ENCODE measurements at regions not wholly inside any gene's neighbourhood (a gene's known extent, or its start where the extent isn't known, plus 50 kb on each side); places are given as distances from the start of the nearest gene placed in this dataset.

DNA sequence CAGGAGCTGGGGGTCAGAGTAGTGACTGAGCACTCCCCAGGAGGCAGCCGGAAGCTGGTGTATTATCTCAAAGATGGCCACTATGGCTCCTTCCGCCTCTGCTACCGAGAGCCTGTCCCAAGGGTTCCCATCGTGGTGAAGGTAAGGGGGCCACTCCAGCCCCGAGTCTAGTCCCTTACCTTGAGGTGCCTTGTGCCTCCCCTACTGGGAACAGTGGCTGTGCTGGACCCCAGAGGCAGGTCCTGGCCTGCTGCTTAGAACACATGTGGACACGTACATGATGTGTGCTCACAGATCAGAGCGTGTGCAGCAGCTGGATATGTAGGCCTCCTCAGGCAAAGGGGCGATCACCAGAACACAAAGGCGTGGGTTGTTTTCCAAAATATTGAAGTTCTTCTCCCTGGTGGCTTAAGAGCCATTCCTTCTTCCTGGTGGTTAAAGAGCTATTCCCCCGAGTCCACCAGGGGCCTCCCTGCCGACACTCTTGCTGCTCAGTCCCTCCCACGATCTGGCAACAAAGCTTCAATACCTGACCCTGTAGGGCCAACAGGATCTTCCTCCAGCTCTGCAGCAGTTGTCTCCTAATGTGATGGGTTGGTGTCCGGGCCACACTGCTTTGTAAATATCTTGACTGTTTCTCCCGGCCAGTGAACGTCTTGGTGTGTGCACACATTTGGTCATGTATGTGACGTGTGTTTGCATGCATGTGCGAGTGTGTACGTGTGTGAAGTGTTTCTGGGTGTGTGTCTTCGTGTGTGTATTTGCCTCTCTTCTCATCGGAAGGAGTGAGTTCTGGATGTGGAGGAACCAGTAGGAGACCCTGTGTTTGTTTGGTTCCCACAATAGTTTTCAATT, 68.4 kb upstream of the TINAGL1 start:
- TF ChIP-seq CTCF (IDR thresholded peaks at IDR 0.05) (no peak), TP53 (CRISPR knock-in tag; IDR thresholded peaks at IDR 0.05) (no peak), MXD4 (CRISPR knock-in tag; IDR thresholded peaks at IDR 0.05; ENCODE audit: borderline replicate concordance) (no peak), ELF4 (CRISPR knock-in tag; IDR thresholded peaks at IDR 0.05; ENCODE audit: low read depth) (no peak), NFYB (CRISPR knock-in tag; conservative IDR thresholded peaks at IDR 0.05; ENCODE audit: low read depth) (no peak), ZBTB43 (CRISPR knock-in tag; IDR thresholded peaks at IDR 0.05) (no peak), FOXP4 (CRISPR knock-in tag; IDR thresholded peaks at IDR 0.05) (no peak), PRDM15 (CRISPR knock-in tag; IDR thresholded peaks at IDR 0.05) (no peak), ZNF138 (CRISPR knock-in tag; conservative IDR thresholded peaks at IDR 0.05) (no peak), JAZF1 (CRISPR knock-in tag; IDR thresholded peaks at IDR 0.05) (no peak), ATF3 (CRISPR knock-in tag; conservative IDR thresholded peaks at IDR 0.05) (no peak), ZNF512 (CRISPR knock-in tag; IDR thresholded peaks at IDR 0.05; ENCODE audit: borderline replicate concordance) (no peak), SP1 (CRISPR knock-in tag; conservative IDR thresholded peaks at IDR 0.05) (no peak)
- TF ChIP-seq, protein P1, sequence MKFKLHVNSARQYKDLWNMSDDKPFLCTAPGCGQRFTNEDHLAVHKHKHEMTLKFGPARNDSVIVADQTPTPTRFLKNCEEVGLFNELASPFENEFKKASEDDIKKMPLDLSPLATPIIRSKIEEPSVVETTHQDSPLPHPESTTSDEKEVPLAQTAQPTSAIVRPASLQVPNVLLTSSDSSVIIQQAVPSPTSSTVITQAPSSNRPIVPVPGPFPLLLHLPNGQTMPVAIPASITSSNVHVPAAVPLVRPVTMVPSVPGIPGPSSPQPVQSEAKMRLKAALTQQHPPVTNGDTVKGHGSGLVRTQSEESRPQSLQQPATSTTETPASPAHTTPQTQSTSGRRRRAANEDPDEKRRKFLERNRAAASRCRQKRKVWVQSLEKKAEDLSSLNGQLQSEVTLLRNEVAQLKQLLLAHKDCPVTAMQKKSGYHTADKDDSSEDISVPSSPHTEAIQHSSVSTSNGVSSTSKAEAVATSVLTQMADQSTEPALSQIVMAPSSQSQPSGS (CRISPR knock-in tag; IDR thresholded peaks at IDR 0.05; ENCODE audit: borderline replicate concordance, low read depth) = no peak

Measured in WTC11 (cell line).